GM12874 (cell line): ENCODE measurements at regions not wholly inside any gene's neighbourhood (a gene's known extent, or its start where the extent isn't known, plus 50 kb on each side); places are given as distances from the start of the nearest gene placed in this dataset.

Source experiments
- CTCF ChIP-seq: IDR thresholded peaks from 2 replicates; pipeline ENCODE4 v1.5.1; 2011; ENCODE audit warnings: low read depth, mild to moderate bottlenecking, control low read depth, low read length, moderate library complexity; ENCODE audit not compliant: insufficient read depth

- no peak for TF ChIP-seq CTCF
These were observed 75.8 kb downstream of the CCDC34 start for GRCh38 chr11:27287205-27287604.

GRCh38 chr11:27285761-27286160 lies 77.3 kb downstream of the CCDC34 start:
- no peak for TF ChIP-seq CTCF

GRCh38 chr11:27282806-27283205 lies 80.2 kb downstream of the CCDC34 start:
- no peak for TF ChIP-seq CTCF

- no peak for TF ChIP-seq CTCF
These were observed 81.0 kb downstream of the CCDC34 start for GRCh38 chr11:27281740-27282590.

- no peak for TF ChIP-seq CTCF
These were observed 81.7 kb downstream of the CCDC34 start for GRCh38 chr11:27281276-27281675.

GRCh38 chr11:27280140-27280539 lies 82.9 kb downstream of the CCDC34 start:
- no peak for TF ChIP-seq CTCF

- no peak for TF ChIP-seq CTCF
These were observed 83.6 kb downstream of the CCDC34 start for GRCh38 chr11:27279460-27279859.

- TF ChIP-seq CTCF = no peak
These were observed 85.2 kb downstream of the CCDC34 start for GRCh38 chr11:27277843-27278242.
